Pancreas (tissue), 10 donors: ENCODE measurements at regions not wholly inside any gene's neighbourhood (a gene's known extent, or its start where the extent isn't known, plus 50 kb on each side); places are given as distances from the start of the nearest gene placed in this dataset.
A peak's percentile ranks its signal among the peaks of the same experiment; 100 is the strongest.

Experiments
- ATAC-seq, 4 donors: fragments of 200-7000 bp; cut with Tn5 transposase; one replicate each; pipeline versions ENCODE4 v1.8.0 to v1.9.1; 2020; ENCODE audit warnings: mild to moderate bottlenecking in 4 of 4, moderate library complexity in 4 of 4
- DNase-seq, 6 donors: peaks; one replicate each; pipeline ENCODE4 v3.0.0-alpha.2; 2020
- FAIRE-seq: peaks from 2 replicates; lab custom pipeline; 2012; peaks lifted over from hg19 to GRCh38; lab: Jason Lieb, UNC
- H3K27ac ChIP-seq, 4 donors: fragments of 200-600 bp; sonication (generic); 1 replicate in 3 of 4; 2 replicates in 1 of 4; pipeline versions ENCODE4 v1.5.0 to v1.8.0; 2020
- H3K27me3 ChIP-seq, 4 donors: fragments of 200-600 bp; one replicate each; pipeline ENCODE4 v1.8.0; 2021
- H3K36me3 ChIP-seq, 3 donors: fragments of 200-600 bp; sonication (generic) in 1 of 3; one replicate each; pipeline versions ENCODE4 v1.5.0 to v1.8.0; 2020 to 2021
- H3K4me1 ChIP-seq, 3 donors: fragments of 200-600 bp; one replicate each; pipeline ENCODE4 v1.8.0; 2021
- H3K4me3 ChIP-seq, 4 donors: fragments of 200-600 bp; sonication (generic) in 2 of 4; one replicate each; pipeline versions ENCODE4 v1.5.0 to v1.8.0; 2020 to 2021
- H3K9me3 ChIP-seq, 4 donors: fragments of 200-600 bp; one replicate each; pipeline ENCODE4 v1.8.0; 2021
- CTCF ChIP-seq, 4 donors: fragments of 200-600 bp; sonication (generic) in 3 of 4; IDR thresholded peaks; one replicate each; pipeline versions ENCODE4 v1.5.0 to v1.8.0; 2021; ENCODE audit warnings: antibody characterized with exemption in 4 of 4
- whole genome bisulfite sequencing, 2 donors: extraction: QIAGEN DNeasy Blood & Tissue Kit; methylation state at CpG; one replicate each; pipeline ENCODE4 v1.1.7; 2013; 5-methylcytosine and 5-hydroxymethylcytosine counted together
- intact Hi-C, 3 donors: fragments of 100-400 bp; cut with DNase I; formaldehyde crosslinking; loops; one replicate each; pipeline versions ENCODE4 v1.11.1 to v1.14.2; 2022
- donor health status: healthy with polysubstance abuse.
- donor health status: DM: no; HTN: no; CAD: no; lungs with moderate emphysema.
- donor health status: DM: no; HTN: no; CAD: no.
- donor health status: control.
- donor health status: control.
- donor health status: Bipolar disorder and iron deficiency.
- donor health status: DM: yes; HTN: yes; CAD: no.
- donor health status: DM: no; HTN: no; CAD: no.
- donor health status: DM: no; HTN: no; CAD: no.
- donor health status: DM: yes; HTN: yes; CAD: no.

GRCh38 chr18:64717026-64717425 lies 568.1 kb upstream of the LINC00305 start:
- no peak for TF ChIP-seq CTCF (IDR thresholded peaks at IDR 0.05)
- intact Hi-C loops: no loop called here
- FAIRE-seq: no peak
- ATAC-seq: no peak
- peaks cover 0 to 14% (median 0%) of the 10 kb centered on the region in 3 donors for H3K4me1 ChIP-seq
- H3K9me3 ChIP-seq: no peaks in the 10 kb centered on the region
- 46 to 79% methylated on average over 2 of the region's 2 CpGs for WGBS, 2 donors
- H3K4me3 ChIP-seq: no peak overlapping the region
- no peaks in the 10 kb centered on the region for H3K27me3 ChIP-seq
- H3K36me3 ChIP-seq: no peaks in the 10 kb centered on the region
- H3K27ac ChIP-seq: no peak overlapping the region
- no peak for DNase-seq

DNA sequence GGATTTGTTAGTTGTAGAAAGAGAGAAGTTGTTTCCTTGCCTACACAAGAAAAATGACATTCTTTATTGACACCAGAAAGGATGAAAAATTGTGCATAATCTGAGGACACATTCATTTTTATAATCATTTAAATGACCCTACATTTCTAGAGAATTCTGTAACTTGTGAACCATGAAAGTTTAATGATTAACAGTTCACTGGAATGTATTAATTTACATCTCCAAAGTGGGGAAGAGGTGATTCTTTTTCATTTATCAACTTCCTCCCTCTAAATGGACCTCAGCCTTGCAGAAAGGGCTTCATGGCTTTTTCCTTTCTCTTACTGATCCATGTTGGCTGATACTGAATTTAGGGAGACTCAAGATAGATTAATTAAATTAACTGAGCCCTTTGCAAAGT lies 565.2 kb upstream of the LINC00305 start:
- Histone ChIP-seq H3K27ac (no peak overlapping the region), H3K4me3 (no peak overlapping the region), H3K9me3 (no peaks in the 10 kb centered on the region), H3K27me3 (no peaks in the 10 kb centered on the region), H3K4me1 (peaks cover 0 to 14% (median 0%) of the 10 kb centered on the region in 3 donors), H3K36me3 (no peaks in the 10 kb centered on the region)
- intact Hi-C loops: no loop called here
- DNase-seq: no peak
- no peak for ATAC-seq
- no peak for TF ChIP-seq CTCF (IDR thresholded peaks at IDR 0.05)
- FAIRE-seq: no peak

DNA sequence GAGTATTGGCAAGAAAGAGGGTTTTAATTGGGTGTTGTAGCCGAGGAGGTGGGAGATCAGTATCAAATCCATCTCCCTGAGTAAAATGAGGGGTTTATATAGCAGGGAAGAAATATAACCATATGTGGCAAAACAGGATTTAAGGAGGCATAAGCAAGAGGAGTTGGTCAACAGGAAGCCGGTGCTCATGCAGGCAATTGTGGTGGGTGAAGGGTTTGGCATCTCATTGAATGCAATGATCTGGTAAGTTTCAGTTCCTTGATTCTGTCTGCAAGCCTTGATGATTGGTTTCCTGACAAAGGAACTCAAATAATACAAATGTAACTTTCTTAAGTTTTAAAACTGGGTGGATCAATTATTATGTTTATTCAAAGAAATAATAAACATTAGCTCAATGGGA lies 564.4 kb upstream of the LINC00305 start:
- no peak for FAIRE-seq
- DNase-seq: no peak
- peak in 2 of 4 donors; percentile 30 to 33 for ATAC-seq

GRCh38 chr18:64712035-64712434 lies 563.1 kb upstream of the LINC00305 start:
- no peaks in the 10 kb centered on the region for H3K9me3 ChIP-seq
- peaks cover 0 to 14% (median 0%) of the 10 kb centered on the region in 3 donors for H3K4me1 ChIP-seq
- FAIRE-seq (no peak), ATAC-seq (no peak), DNase-seq (no peak)
- no peaks in the 10 kb centered on the region for H3K36me3 ChIP-seq
- 98 to 100% methylated on average over 1 of the region's 1 CpG for WGBS, 2 donors
- H3K27me3 ChIP-seq: no peaks in the 10 kb centered on the region
- no peak overlapping the region for H3K27ac ChIP-seq
- intact Hi-C loops: no loop called here
- no peak overlapping the region for H3K4me3 ChIP-seq
- no peak for TF ChIP-seq CTCF (IDR thresholded peaks at IDR 0.05)

More for the DNA sequence above, 564.4 kb upstream of the LINC00305 start:
- Histone ChIP-seq H3K27me3 (no peaks in the 10 kb centered on the region), H3K9me3 (no peaks in the 10 kb centered on the region), H3K36me3 (no peaks in the 10 kb centered on the region), H3K4me1 (peaks cover 0 to 14% (median 0%) of the 10 kb centered on the region in 3 donors), H3K27ac (no peak overlapping the region), H3K4me3 (no peak overlapping the region)
- intact Hi-C loops: no loop called here
- no peak for TF ChIP-seq CTCF (IDR thresholded peaks at IDR 0.05)
- 84 to 90% methylated on average over 2 of the region's 2 CpGs for WGBS, 2 donors

DNA sequence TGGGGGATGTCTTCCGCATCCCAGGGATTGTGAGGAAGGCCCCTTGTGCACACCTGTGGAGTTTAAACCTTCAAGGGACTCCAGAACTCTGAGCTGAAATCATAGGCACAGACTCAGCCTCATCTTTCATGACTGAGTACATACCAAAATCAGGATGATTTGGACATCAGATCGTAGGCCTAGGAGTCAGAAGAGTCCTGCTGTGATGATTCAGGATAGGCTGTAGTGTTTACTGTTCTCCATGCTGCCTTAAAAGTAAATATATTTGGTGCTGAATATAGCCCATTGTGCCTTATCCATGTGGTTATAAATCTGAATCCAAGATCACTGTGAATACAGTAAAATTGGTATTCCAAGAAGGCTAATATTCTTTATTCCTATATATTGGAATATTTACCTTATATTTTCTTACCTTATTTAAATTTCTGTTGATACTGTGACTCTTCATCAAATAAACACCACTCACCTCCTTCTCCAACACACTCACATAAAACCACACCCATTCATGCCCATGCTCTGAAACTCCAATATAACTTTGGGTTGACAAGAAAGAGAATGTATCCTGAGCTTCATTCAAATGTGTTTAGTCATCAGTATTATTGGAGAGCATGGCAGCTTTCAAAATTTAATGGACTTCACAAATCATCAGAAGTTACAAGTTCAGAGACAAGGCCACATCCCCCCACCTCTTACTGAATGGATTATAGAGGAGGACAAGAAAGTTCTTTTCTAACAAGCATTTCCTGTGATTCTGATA lies 561.4 kb upstream of the LINC00305 start:
- no peaks in the 10 kb centered on the region for H3K9me3 ChIP-seq
- no peak overlapping the region for H3K4me3 ChIP-seq
- DNase-seq: no peak
- intact Hi-C loops: no loop called here
- H3K27me3 ChIP-seq: no peaks in the 10 kb centered on the region
- no peak for ATAC-seq
- no peak for TF ChIP-seq CTCF (IDR thresholded peaks at IDR 0.05)
- FAIRE-seq: no peak
- no peaks in the 10 kb centered on the region for H3K36me3 ChIP-seq
- WGBS, 2 donors: 89% methylated on average over 2 of the region's 2 CpGs
- H3K27ac ChIP-seq: no peak overlapping the region
- H3K4me1 ChIP-seq: peaks cover 0 to 14% (median 0%) of the 10 kb centered on the region in 3 donors
